H1 (cell line): ENCODE measurements at regions not wholly inside any gene's neighbourhood (a gene's known extent, or its start where the extent isn't known, plus 50 kb on each side); places are given as distances from the start of the nearest gene placed in this dataset.

ENCODE experiments used
- CTCF ChIA-PET: fragments of 300-600 bp; sonication (Branson Sonifier 250); formaldehyde crosslinking; loops from one replicate; lab custom pipeline; 2021; ENCODE audit not compliant: partially characterized antibody; lab: Charles Lee
- POLR2A ChIA-PET: fragments of 300-600 bp; sonication (Branson Sonifier 250); formaldehyde crosslinking; loops from one replicate; lab custom pipeline; 2021; ENCODE audit warnings: inconsistent platforms; ENCODE audit not compliant: partially characterized antibody; lab: Charles Lee
- DNase-seq, 2 experiments: peaks; one replicate each; pipeline versions ENCODE4 v3.0.0 to v3.0.0-alpha.2; 2010 to 2022; ENCODE audit warnings: low spot score in 2 of 2, low read depth in 1 of 2, mixed read lengths in 1 of 2
- FAIRE-seq: peaks from 2 replicates; lab custom pipeline; 2011; peaks lifted over from hg19 to GRCh38; lab: Jason Lieb, UNC
- H2AFZ ChIP-seq: 2 replicates; pipeline ENCODE4 v1.8.1; 2012; ENCODE audit warnings: low read length, inconsistent platforms
- H2AK5ac ChIP-seq: 2 replicates; pipeline ENCODE4 v1.6.1; 2013; ENCODE audit warnings: low read depth, low read length
- H2BK120ac ChIP-seq: replicated peaks from 2 replicates; pipeline ENCODE3; 2013; ENCODE audit warnings: low read depth, low read length, inconsistent platforms
- H2BK12ac ChIP-seq: 2 replicates; pipeline ENCODE4 v1.6.1; 2013; ENCODE audit warnings: low read depth, low read length
- H2BK15ac ChIP-seq: 2 replicates; pipeline ENCODE4 v1.6.1; 2013; ENCODE audit warnings: low read length
- H2BK20ac ChIP-seq: 2 replicates; pipeline ENCODE4 v1.6.1; 2013; ENCODE audit warnings: low read length
- H2BK5ac ChIP-seq: 2 replicates; pipeline ENCODE4 v1.6.1; 2013; ENCODE audit warnings: low read depth, low read length
- H3K14ac ChIP-seq: 2 replicates; pipeline ENCODE4 v1.6.1; 2013; ENCODE audit warnings: inconsistent platforms; ENCODE audit not compliant: insufficient read length
- H3K18ac ChIP-seq: 2 replicates; pipeline ENCODE4 v1.6.1; 2013; ENCODE audit warnings: low read length; ENCODE audit errors: extremely low read depth
- H3K23ac ChIP-seq: 2 replicates; pipeline ENCODE4 v1.6.1; 2013; ENCODE audit warnings: inconsistent platforms; ENCODE audit not compliant: insufficient read length
- H3K23me2 ChIP-seq: 2 replicates; pipeline ENCODE4 v1.6.1; 2013; ENCODE audit warnings: low read depth, low read length
- H3K27ac ChIP-seq: 2 replicates; pipeline ENCODE4 v1.6.1; 2011; ENCODE audit warnings: low read depth, low read length, inconsistent platforms
- H3K27me3 ChIP-seq, 4 experiments: replicated peaks in 1 of 4; 1 replicate in 1 of 4; 2 replicates in 3 of 4; pipeline versions ENCODE4 v1.6.1 to v1.8.1; 2011 to 2013; ENCODE audit warnings: low read length in 3 of 4, mild to moderate bottlenecking in 3 of 4, inconsistent platforms in 2 of 4, mixed read lengths in 2 of 4, moderate library complexity in 1 of 4; ENCODE audit not compliant: control insufficient read depth in 3 of 4, insufficient read depth in 3 of 4; ENCODE audit errors: extremely low read depth in 1 of 4
- H3K36me3 ChIP-seq, 4 experiments: 2 replicates each; pipeline versions ENCODE4 v1.6.1 to v1.8.1; 2011 to 2013; ENCODE audit warnings: mild to moderate bottlenecking in 4 of 4, low read length in 3 of 4, moderate library complexity in 2 of 4, control low read depth in 1 of 4, inconsistent platforms in 1 of 4; ENCODE audit not compliant: insufficient read depth in 4 of 4, control insufficient read depth in 2 of 4
- H3K4ac ChIP-seq: replicated peaks from 2 replicates; pipeline ENCODE3; 2013; ENCODE audit warnings: low read length, low read depth, mixed read lengths, inconsistent platforms; ENCODE audit not compliant: insufficient read length
- H3K4me1 ChIP-seq, 4 experiments: replicated peaks in 1 of 4; 1 replicate in 1 of 4; 2 replicates in 3 of 4; pipeline versions ENCODE4 v1.6.1 to v1.8.1; 2011 to 2013; ENCODE audit warnings: low read length in 3 of 4, inconsistent platforms in 2 of 4, mixed read lengths in 1 of 4; ENCODE audit not compliant: insufficient read depth in 4 of 4, control insufficient read depth in 3 of 4
- H3K4me2 ChIP-seq, 2 experiments: 2 replicates each; pipeline versions ENCODE4 v1.6.1 to v1.8.1; 2011 to 2013; ENCODE audit warnings: low read depth in 2 of 2, low read length in 2 of 2, control low read depth in 1 of 2, inconsistent platforms in 1 of 2, mild to moderate bottlenecking in 1 of 2; ENCODE audit not compliant: insufficient read depth in 1 of 2
- H3K4me3 ChIP-seq, 4 experiments: fragments of 200-600, 300-600 bp in 1 of 4; sonication (generic), shearing (Covaris generic), sonication (Bioruptor Twin) in 1 of 4; 2 replicates each; pipeline versions ENCODE4 v1.5.1 to v1.8.1; 2011 to 2016; ENCODE audit warnings: low read length in 4 of 4, low read depth in 3 of 4, control low read depth in 2 of 4, inconsistent platforms in 2 of 4, mild to moderate bottlenecking in 2 of 4, mixed read lengths in 1 of 4, moderate library complexity in 1 of 4; ENCODE audit not compliant: insufficient read depth in 2 of 4; ENCODE audit errors: extremely low read depth in 1 of 4
- H3K56ac ChIP-seq: replicated peaks from 2 replicates; pipeline ENCODE3; 2013; ENCODE audit warnings: low read depth, mild to moderate bottlenecking, mixed read lengths, low read length, inconsistent platforms; ENCODE audit not compliant: insufficient read length
- H3K79me1 ChIP-seq: 2 replicates; pipeline ENCODE4 v1.6.1; 2013; ENCODE audit warnings: low read depth, low read length, control low read depth
- H3K79me2 ChIP-seq, 2 experiments: 2 replicates each; pipeline versions ENCODE4 v1.6.1 to v1.8.1; 2012 to 2013; ENCODE audit warnings: low read length in 2 of 2, mild to moderate bottlenecking in 2 of 2, inconsistent platforms in 1 of 2; ENCODE audit not compliant: insufficient read depth in 2 of 2, control insufficient read depth in 1 of 2
- H3K9ac ChIP-seq, 4 experiments: replicated peaks in 1 of 4; 1 replicate in 1 of 4; 2 replicates in 3 of 4; pipeline versions ENCODE4 v1.6.1 to v1.8.1; 2011 to 2013; ENCODE audit warnings: low read depth in 3 of 4, low read length in 3 of 4, control low read depth in 2 of 4, mild to moderate bottlenecking in 2 of 4, moderate library complexity in 2 of 4, inconsistent platforms in 1 of 4; ENCODE audit errors: extremely low read depth in 1 of 4
- H3K9me3 ChIP-seq, 2 experiments: 2 replicates each; pipeline versions ENCODE4 v1.6.1 to v1.8.1; 2012 to 2013; ENCODE audit warnings: mild to moderate bottlenecking in 2 of 2, moderate library complexity in 2 of 2, control low read depth in 1 of 2, inconsistent platforms in 1 of 2, low read depth in 1 of 2, low read length in 1 of 2, mixed read lengths in 1 of 2; ENCODE audit not compliant: insufficient read depth in 2 of 2
- H4K20me1 ChIP-seq, 2 experiments: replicated peaks in 1 of 2; 2 replicates each; pipeline versions ENCODE3 to v1.8.1; 2011 to 2013; ENCODE audit warnings: inconsistent platforms in 2 of 2, low read length in 2 of 2, mild to moderate bottlenecking in 1 of 2; ENCODE audit not compliant: insufficient read depth in 2 of 2, control insufficient read depth in 1 of 2
- H4K5ac ChIP-seq: 2 replicates; pipeline ENCODE4 v1.6.1; 2013; ENCODE audit warnings: low read length, low read depth, mixed read lengths, inconsistent platforms; ENCODE audit not compliant: insufficient read length
- H4K8ac ChIP-seq: 2 replicates; pipeline ENCODE4 v1.8.0; 2013; ENCODE audit warnings: mild to moderate bottlenecking, moderate library complexity, low read length, inconsistent platforms; ENCODE audit not compliant: insufficient read depth; ENCODE audit errors: extremely low read depth
- H4K91ac ChIP-seq: replicated peaks from 2 replicates; pipeline ENCODE3; 2013; ENCODE audit warnings: low read length, mixed read lengths, inconsistent platforms; ENCODE audit not compliant: insufficient read length
- ASH2L ChIP-seq: fragments of 200-600, 300-600 bp; sonication (generic); IDR thresholded peaks from one replicate; pipeline ENCODE4 v1.7.1; 2017; ENCODE audit warnings: low read length
- BACH1 ChIP-seq: IDR thresholded peaks from 2 replicates; pipeline ENCODE4 v1.6.1; 2012; ENCODE audit warnings: low read length, improper control_type of control experiment
- CTBP2 ChIP-seq: IDR thresholded peaks from 2 replicates; pipeline ENCODE4 v1.7.0; 2011; ENCODE audit warnings: borderline replicate concordance, mild to moderate bottlenecking, moderate library complexity, mixed read lengths, low read length; ENCODE audit not compliant: insufficient read depth, insufficient read length
- HDAC6 ChIP-seq: IDR thresholded peaks from one replicate; pipeline ENCODE4 v1.7.1; 2012; ENCODE audit warnings: low read depth, mild to moderate bottlenecking, inconsistent platforms, low read length, moderate library complexity
- NRF1 ChIP-seq: IDR thresholded peaks from 2 replicates; pipeline ENCODE4 v1.6.1; 2011; ENCODE audit warnings: mild to moderate bottlenecking, low read depth, low read length, improper control_type of control experiment
- PHF8 ChIP-seq: fragments of 200-600 bp; sonication (generic); conservative IDR thresholded peaks from 2 replicates; pipeline ENCODE4 v1.7.1; 2012; ENCODE audit warnings: low read depth, mild to moderate bottlenecking, inconsistent platforms, low read length, moderate library complexity
- POU5F1 ChIP-seq: IDR thresholded peaks from 2 replicates; pipeline ENCODE4 v1.6.1; 2011; ENCODE audit warnings: low read depth, mild to moderate bottlenecking, low read length, moderate library complexity
- SAP30 ChIP-seq: fragments of 300-600 bp; sonication (generic); IDR thresholded peaks from 2 replicates; pipeline ENCODE4 v1.7.1; 2012; ENCODE audit warnings: low read length, moderate library complexity, mild to moderate bottlenecking, inconsistent platforms; ENCODE audit not compliant: insufficient read depth, insufficient replicate concordance
- SIX5 ChIP-seq: IDR thresholded peaks from 2 replicates; pipeline ENCODE4 v1.6.1; 2011; ENCODE audit warnings: mild to moderate bottlenecking, low read depth, low read length
- SP2 ChIP-seq: IDR thresholded peaks from 2 replicates; pipeline ENCODE4 v1.6.1; 2012; ENCODE audit warnings: mild to moderate bottlenecking, low read length, inconsistent platforms
- TAF1 ChIP-seq: IDR thresholded peaks from 2 replicates; pipeline ENCODE4 v1.6.1; 2011; ENCODE audit warnings: mild to moderate bottlenecking, low read depth, low read length
- TEAD4 ChIP-seq: IDR thresholded peaks from 2 replicates; pipeline ENCODE4 v1.6.1; 2012; ENCODE audit warnings: low read depth, low read length, inconsistent platforms, mixed read lengths
- WGBS, 2 experiments: shearing (Covaris generic) in 1 of 2; methylation state at CpG; one replicate each; pipeline versions ENCODE4 v1.1.6 to v1.1.7; 2013 to 2015; ENCODE audit warnings: low lambda C conversion rate in 2 of 2, mixed read lengths in 2 of 2, inconsistent platforms in 1 of 2, low coverage in 1 of 2, missing lambda C conversion rate in 1 of 2; ENCODE audit not compliant: insufficient replicate concordance in 2 of 2, insufficient coverage in 1 of 2, insufficient read length in 1 of 2; ENCODE audit errors: extremely low coverage in 1 of 2, missing lambda C conversion rate in 1 of 2; 5-methylcytosine and 5-hydroxymethylcytosine counted together
- TF ChIP-seq, protein P1 (sequence below): IDR thresholded peaks from 2 replicates; pipeline ENCODE4 v1.6.1; 2012; ENCODE audit warnings: low read length, inconsistent platforms

DNA sequence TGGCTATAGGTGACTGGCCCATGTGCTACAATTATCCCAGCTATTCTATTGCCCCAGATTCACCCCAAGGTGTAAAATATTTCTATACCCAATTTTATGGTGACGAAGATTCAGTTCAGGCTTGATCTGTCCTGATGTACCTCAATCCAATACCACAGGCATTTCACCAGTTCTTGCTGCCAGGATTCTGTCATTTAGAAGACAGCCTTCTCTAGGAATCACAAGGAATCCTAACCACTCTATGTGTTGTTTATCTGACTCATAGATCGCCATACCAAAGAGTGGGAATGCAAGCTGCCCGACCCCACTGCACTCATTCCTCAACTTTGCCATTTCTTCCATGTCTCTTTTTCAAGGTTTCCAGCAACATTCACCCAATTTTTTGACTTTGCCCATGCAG, 355.0 kb upstream of the EMCN start:
- Histone ChIP-seq H4K5ac (no peak overlapping the region), H3K36me3 (no peaks in the 10 kb centered on the region), H3K79me2 (no peaks in the 10 kb centered on the region), H2BK5ac (no peak overlapping the region), H3K9ac (no peak overlapping the region), H3K9me3 (no peaks in the 10 kb centered on the region), H4K91ac (no peak overlapping the region), H3K23me2 (no peaks in the 10 kb centered on the region), H3K27ac (no peak overlapping the region), H3K18ac (no peak overlapping the region), H3K56ac (no peak overlapping the region), H3K23ac (no peak overlapping the region), H2BK120ac (no peak overlapping the region), H3K27me3 (no peaks in the 10 kb centered on the region), H3K4me1 (peaks cover 0 to 4% (median 0%) of the 10 kb centered on the region in 4 experiments; a peak in 1 of 7 replicates), H3K4me2 (no peak overlapping the region), H2BK15ac (no peak overlapping the region), H2BK12ac (no peak overlapping the region), H3K14ac (no peak overlapping the region), H2BK20ac (no peak overlapping the region), H3K4me3 (no peak overlapping the region), H3K79me1 (no peaks in the 10 kb centered on the region), H4K8ac (no peak overlapping the region), H4K20me1 (no peaks in the 10 kb centered on the region), H2AFZ (no peak overlapping the region), H3K4ac (no peak overlapping the region), H2AK5ac (no peak overlapping the region)
- FAIRE-seq (no peak), DNase-seq (no peak)
- CTCF ChIA-PET = interaction anchor here (3.0 kb wide), 1 partner anchor 24 kb away, joined by 9 read pairs; no protein-coding TSS in a partner anchor
- WGBS, 2 experiments = 93% methylated on average over 3 of the region's 3 CpGs; no CpG with 5 or more reads in 1 of the 2 experiments
- POLR2A ChIA-PET = no interaction called here
- TF ChIP-seq SIX5 = no peak
- no peak for TF ChIP-seq NRF1
- TF ChIP-seq, protein P1, sequence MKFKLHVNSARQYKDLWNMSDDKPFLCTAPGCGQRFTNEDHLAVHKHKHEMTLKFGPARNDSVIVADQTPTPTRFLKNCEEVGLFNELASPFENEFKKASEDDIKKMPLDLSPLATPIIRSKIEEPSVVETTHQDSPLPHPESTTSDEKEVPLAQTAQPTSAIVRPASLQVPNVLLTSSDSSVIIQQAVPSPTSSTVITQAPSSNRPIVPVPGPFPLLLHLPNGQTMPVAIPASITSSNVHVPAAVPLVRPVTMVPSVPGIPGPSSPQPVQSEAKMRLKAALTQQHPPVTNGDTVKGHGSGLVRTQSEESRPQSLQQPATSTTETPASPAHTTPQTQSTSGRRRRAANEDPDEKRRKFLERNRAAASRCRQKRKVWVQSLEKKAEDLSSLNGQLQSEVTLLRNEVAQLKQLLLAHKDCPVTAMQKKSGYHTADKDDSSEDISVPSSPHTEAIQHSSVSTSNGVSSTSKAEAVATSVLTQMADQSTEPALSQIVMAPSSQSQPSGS = no peak
- no peak for TF ChIP-seq POU5F1
- no peak for TF ChIP-seq ASH2L
- TF ChIP-seq CTBP2 = no peak
- TF ChIP-seq TEAD4 = no peak
- TF ChIP-seq BACH1 = no peak
- TF ChIP-seq SAP30 = no peak
- TF ChIP-seq SP2 = no peak
- TF ChIP-seq TAF1 = no peak
- TF ChIP-seq PHF8 = no peak
- no peak for TF ChIP-seq HDAC6
